Renal pelvis (tissue), 1 donor: ENCODE measurements at regions not wholly inside any gene's neighbourhood (a gene's known extent, or its start where the extent isn't known, plus 50 kb on each side); places are given as distances from the start of the nearest gene placed in this dataset.

Experiments
- DNase-seq: peaks from one replicate; pipeline ENCODE4 v3.0.0-alpha.2; 2013

DNA sequence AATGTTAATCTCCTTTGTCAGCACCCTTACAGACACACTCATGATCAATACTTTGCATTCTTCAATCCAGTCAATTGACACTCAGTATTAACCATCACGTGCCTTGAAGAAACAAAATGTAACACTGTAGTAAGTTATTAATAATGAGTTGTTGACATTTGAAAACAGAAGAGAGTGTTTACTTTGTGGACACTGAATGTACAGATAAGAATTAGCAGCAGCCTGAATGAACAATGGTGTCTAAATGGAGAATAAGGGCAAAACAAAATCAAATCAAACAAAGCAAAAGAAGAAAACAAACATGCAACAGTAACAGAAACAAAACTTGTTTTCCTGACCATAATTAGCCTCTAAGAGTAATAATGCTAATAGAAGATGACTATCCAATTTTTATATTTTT is 1191.1 kb upstream of the MIR17HG start:
- no peak for DNase-seq

DNA sequence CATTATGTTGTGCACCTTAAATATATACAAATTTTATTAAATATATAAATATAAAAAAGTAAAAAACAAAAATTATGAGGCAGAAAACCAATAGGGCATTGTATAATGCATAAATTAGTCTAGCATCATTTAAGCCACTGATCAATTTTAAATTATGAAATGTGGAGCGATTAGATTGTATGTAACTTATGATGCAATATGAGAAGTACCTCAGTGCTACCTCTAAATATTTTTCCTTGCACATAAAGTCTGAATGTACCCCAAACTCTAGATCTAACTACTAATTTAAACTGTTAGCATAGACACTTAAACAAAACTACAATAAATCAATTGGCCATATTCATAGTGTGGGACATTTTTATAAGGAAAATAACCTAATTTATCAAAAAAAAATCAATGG is 1178.5 kb upstream of the MIR17HG start:
- no peak for DNase-seq

DNA sequence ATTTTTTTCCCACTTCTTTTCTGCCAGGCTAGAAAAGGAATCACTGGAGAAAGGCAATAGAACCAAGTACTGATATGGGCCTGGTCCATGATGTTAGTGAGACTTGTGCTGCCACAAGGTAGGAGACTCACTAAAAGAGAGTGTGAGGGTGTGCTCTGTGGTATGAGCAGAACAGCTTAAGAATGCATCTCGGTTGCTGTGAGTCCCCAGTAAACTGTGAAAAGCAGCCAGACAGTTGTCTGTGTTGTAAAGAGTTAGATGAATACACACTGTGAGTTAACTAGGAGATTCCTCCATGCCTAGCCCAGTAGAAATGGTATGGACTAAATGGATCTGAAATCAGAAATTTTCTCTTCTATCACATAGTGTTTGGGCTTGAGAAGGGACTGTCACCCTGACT is 1177.3 kb upstream of the MIR17HG start:
- DNase-seq, result no peak

DNA sequence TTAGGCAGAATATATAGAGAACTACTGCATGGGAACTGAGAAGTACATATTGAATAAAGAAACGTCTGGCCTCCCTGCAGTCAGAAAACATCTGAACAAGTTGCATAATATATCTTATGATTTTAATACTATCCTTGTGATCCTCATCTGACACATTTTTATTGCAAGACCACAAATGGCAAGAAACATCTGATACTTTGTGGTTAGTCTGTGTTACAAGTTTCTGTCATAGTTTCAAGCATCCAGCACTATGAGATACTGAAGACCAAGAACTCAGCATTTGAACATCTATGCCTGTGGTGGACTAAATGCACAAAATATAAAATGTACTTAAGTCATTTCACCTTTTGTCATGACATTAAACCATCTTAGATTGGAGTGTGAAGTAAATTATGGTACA is 1175.8 kb upstream of the MIR17HG start:
- no peak for DNase-seq

DNA sequence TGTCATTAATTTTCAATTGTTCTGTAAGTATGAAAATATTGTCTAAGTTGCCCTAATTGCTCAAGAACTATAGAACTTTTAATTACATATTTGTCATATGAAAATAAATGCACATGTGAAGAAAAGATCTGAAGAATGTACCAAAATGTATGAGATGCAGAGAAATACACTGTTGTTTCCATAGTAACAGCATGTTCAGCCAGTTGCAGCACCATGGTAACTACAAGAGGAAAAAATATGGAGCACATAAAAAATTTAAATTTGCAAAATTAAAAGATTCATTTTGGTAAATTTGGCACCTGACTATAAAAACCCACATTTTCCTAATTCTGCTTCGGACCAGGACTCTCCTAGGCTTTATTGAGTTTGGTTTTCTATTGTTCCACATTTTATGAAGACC is 1170.0 kb upstream of the MIR17HG start:
- no peak for DNase-seq

DNA sequence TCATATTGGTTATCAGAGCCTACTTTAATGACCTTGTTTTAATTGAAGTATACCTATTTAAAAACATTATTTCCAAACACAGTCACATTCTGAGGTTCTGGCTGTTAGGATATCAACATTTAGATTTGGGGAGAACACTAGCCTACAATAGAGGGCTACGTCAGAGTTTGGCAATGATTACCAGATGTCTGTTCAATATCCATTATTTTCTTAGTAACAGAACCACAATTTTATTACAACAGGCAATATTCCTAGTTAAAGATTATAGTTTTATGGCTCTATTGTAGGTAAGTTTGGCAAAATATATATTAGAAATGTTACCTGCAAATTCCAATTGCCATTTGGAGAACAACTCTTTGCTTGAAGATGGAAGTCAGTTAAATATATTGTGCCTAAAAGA is 1163.1 kb upstream of the MIR17HG start:
- no peak for DNase-seq

DNA sequence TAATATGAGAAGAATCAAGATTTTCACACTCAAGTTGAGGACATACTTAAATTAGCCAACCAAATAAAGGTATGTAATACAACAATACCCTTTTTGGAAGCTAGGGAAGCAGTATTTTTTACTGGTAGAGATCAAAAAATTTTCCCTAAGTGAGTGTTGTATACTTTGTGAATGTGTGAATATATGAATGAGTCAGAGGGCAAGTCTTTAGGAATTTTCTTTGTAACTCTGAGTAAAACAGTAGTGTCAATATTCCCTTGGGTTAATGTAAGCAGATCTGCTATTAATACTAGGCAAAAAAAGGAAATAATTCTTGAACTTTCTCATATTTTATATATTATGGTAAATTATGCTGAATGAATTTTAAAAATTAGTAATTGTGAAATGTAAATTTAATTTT is 1161.8 kb upstream of the MIR17HG start:
- DNase-seq, result no peak

DNA sequence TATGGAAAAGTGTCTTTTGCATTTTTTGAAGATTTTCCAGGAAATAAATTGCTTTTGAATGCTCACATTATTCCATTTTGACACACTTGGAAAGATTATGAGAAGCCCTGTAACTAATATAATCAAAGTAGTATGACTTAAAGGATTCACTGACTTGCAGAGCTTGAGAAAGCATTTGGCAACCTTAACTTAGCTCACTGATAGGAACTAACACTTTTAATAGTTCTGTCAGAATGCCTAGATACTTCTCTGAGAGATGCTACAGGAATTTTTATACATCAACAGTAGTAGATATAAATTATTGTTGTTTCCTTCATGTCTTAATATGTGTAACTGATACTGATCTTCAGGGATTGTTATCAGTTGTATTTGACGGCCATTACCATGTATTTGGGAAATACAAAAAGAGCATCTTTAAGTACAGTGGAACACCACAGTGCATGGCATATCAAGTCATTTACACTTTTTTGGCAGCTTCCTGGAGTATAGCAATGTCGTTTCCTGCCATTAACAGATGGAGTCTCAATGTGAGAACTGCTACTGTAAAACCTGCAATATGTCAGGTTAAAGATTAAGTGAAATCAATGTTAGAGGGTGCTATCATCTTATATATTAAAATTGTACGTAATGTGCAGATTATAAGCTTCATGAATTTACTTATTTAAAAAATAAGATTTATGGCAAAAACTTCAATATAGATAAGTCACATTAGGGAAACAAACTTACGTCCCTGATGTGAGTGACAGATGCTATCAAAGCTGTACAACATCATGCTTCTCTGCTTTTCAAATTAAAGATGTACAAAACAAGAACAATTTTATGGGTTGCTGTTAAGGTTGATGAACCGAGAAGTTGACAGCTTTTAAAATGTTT is 1159.8 kb upstream of the MIR17HG start:
- DNase-seq, result no peak

DNA sequence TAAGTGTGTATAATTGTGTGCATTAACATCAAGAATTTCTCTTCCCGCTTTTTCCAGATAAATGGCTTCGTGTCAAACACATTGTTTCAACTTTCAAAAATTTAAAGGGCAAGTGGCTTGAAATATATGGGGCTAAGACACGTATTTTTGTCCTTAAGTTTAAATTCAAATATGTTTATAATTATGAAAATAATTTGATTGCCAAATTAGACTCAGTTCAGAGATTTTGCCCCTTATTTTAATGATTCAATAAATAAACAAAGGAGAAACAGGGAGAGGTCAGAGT is 1159.2 kb upstream of the MIR17HG start:
- no peak for DNase-seq

DNA sequence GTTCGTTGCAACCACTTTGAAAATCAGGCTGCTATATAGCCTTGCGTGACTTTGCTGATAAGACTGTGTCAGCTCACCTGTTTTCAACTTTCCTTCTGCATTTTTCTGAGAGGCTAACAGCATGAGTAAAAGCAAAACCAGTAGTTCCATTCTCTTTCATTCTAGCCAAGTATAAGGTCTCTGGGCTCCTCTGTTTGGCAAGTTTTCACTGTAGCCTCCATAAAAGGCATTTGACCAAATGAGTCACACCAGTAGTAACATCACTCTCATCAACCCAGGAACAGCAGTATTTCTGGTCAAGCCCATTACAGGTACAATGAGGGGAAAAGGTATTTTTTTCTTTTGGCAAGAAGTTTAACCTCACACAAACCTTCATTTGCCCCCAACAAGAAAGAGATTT is 1149.8 kb upstream of the MIR17HG start:
- no peak for DNase-seq

DNA sequence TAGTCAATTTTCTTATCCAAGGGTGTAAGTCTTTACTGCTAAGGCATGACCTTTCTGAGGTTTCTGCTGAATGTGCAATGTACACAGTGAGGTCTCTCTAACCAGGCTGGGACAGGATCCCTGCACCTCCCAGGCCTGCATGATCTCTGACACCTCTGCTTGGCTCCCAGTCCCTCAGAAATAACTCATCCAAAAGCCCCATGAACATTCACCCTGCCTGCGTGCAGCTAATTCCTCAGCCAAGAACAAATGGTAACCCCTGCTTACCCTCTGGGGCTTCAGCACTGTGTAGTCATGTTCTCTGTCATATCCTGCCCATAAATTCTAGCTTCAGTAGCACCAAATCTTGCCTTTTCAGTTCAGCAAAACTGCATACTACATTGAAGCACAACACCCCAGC is 1146.3 kb upstream of the MIR17HG start:
- peak; percentile 57 for DNase-seq

DNA sequence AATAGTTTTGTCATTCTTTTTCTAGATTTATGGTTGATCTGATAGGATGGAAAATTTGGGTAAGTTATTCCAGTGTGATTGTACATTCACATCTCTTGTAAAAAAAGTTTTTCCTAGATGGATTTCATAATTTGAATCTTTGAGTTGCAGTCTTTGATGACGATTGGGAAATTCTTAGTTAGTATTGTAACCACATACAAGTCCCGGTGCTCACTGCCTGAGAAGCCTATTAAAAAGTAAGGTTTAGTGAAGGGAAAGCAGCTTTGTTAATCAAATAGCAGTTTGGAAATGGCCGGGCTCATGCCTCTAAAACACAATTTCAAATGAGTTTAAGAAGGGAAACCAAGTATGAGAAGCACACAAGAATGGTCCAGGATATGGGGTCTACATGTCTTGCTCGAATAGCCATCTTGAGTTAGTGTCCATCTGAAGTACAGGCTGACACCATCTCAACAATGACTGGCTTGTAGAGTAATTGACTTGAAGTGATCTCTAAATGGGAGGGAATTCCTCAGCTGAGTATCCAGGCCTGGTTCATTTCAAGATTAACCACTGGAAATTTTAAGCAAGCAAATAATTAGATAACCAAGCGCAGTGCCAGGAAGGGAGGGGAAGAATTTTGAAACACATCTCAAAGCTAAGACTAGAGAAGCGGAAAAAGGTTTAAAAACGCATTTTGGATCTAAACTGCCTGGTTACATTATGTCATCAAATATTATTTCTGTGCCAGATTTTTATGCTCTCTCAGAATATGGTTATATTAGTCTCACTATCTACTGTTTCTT is 1145.6 kb upstream of the MIR17HG start:
- no peak for DNase-seq

DNA sequence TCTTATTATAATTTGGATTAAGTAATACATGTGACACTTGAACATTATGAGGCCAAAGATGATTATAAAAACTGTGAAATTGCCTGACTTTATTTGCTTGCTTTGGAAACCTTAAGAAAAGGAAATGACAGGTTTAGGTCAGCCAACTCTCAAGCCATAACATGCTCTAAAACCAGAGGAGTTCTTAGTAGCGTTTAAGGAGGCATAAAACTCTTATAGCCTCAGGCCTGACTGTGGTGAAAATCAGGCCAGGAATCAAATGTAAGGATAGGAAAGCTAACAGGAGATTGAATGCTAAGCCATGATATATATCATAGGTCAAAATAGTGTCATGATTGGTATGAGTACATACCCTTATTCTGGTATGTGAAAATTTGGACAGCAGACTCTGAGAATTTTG is 1142.4 kb upstream of the MIR17HG start:
- no peak for DNase-seq

DNA sequence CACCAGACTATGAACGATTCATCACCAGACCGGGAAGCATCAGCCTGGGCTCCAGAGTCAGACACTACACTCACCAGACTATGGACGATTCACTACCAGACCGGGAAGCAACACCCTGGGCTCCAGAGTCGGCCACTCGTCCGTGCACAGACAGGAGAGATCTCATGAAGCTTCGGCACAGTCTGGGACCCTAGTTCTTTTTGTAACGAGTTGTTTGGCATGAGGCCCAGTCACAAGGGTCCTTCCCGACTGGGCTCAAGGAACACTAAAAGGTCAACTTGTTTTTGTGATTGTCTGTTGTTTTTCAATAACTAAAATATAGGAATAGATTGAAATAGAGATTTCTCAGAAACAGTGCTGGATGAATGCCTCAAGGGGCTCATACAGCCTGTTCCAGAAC is 1141.6 kb upstream of the MIR17HG start:
- DNase-seq, result no peak

DNA sequence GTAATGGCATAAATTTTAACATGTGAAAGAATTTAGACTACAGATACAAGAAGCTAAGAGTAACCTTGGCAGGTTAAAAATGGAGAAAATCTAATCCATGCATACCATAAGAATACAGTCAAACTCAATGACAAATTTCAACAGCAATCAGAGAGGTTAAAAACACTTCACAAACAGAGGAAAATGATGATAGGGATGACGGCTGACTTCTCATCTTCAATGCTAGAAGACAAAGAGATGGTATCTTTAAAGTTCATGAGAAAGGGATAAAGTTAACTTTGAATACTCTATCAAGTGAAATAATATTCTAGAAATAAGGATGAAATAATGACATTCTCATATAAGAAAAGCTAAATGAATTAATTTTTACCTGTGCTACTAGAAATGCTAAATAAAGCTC is 1130.2 kb upstream of the MIR17HG start:
- no peak for DNase-seq

DNA sequence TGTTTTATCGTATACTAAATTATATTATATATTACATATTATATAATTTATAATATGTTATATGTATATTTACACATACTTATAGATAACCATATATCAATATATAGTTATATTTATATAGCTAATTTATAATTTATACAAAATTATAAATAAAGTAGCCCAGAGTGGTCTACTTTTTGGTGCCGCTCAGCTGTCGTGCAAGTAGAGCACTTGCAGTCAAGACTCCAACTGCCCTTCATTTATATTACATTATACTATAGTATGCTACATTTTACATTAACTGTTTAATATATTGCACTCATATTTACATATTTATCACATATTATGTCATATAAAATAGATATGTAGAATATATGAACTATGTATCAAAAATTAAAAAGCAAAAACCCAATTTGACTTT is 1124.7 kb upstream of the MIR17HG start:
- no peak for DNase-seq

DNA sequence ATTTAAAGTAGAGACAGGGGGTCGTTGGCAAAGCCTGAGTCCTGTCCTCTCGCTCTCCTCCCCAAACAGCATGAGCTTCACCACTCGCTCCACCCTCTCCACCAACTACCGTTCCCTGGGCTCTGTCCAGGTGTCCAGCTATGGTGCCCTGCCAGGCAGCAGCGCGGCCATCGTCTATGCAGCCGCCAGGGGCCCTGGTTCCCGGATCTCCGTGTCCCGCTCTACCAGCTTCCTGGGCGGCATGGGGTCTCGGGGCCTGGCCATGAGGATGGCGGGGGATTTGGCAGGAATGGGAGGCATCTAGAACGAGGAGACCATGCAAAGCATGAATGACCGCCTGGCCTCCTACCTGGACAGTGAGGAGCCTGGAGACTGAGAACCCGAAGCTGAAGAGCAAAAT is 1117.2 kb upstream of the MIR17HG start:
- DNase-seq, result no peak

DNA sequence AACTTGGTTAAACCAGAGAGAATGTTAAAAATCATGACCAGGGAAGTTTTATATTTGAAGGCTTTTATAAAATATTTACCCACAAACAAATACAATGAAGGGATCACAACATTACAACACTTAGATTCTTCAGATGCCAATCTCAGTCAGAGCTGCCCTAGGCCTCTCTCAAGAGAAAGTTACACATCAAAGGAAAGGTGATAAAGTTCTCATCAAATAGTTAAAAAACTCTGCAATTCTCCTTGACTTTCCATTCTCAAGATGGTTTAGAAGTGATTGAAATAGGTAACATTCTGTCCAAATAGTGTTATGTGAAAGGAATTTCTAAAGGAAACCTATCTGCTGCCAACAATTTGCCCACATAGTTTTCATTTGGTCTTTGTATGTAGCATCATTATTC is 1115.2 kb upstream of the MIR17HG start:
- DNase-seq, result no peak

DNA sequence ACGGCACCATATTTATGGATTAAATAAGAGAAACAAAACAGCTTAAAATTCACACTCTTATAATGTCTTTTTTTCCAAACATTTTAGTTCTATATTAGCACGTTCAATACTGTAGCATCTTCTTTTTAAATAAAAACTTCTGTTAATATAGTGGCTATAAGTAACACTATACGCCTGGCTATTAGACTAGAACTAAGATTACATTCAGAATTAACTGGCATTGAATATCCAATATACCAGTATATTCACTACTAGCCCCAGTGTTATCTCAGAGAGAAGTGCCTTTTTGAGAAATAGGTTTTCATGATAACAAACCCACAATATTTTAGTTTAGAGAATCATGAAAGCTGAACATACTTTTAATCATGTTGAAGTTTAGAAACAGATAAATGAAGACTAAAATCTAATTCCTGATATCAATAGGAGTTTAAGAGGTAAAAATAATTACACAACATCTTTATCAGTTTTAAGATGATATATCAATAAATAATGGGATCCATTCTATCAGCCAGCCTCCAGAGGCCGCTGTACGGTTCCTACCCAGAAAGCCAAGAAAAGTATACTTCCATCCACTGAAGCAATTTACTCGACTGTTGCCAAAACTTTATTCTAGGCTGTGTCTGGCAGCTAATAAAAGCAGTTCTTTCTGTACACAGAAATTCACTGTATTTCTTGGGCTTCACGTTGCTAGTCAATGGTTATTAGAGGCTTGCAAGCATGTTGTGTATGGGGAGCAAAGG is 1113.4 kb upstream of the MIR17HG start:
- DNase-seq, result no peak

DNA sequence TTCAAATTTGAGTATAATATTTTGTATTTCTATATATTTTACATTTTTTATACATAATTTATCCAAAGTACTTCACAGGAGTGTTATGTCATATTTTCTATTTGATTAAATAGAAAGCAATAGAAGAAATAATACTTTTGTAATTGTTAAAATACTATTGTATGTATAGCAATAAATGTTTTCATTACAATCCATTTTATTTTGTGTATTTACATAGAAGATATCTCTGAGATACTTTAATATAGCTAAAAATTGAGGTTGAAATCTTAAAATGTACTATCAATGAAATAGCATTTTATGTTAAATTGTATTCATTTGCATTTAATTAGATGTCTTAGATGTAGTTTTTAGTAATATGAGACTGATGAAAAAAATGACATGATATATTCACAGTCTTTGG is 1109.6 kb upstream of the MIR17HG start:
- DNase-seq, result no peak

DNA sequence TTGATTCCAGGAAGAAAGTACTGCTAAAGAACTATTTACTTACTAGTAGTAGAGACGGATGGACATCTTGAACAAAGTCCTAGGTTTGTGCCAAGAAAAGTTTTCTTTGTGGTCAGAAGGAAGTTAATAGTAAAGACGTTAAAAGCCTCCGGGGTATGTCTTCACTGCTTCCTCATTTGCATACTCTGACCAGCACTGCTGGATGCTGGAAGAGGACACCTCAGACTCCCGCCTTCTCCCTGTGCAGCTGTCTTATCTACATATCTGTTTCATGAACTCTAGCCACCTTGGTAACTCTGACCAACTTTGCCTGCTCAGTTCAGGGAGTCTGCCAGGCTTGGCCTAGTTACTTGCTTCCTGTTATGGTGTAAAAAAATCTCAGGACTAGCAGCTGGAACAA is 1109.1 kb upstream of the MIR17HG start:
- no peak for DNase-seq

DNA sequence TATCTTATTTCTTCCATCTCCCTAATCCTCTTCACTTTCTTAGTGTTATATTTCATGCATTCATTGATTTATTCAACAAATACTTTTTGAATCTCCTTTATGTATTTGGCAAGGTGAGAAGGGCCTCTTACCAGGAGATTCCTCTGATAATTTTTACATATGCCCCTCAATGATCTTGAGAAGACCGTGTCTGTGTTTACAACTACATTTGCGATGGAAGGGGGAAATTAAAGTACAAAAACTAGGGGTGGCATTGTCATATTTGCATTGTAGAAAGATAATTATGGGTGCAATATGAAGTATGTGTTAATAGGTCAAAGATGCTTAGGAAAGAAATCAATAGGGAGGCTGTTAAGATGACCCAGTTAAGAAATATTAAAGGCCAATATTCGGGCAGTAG is 1108.4 kb upstream of the MIR17HG start:
- no peak for DNase-seq

DNA sequence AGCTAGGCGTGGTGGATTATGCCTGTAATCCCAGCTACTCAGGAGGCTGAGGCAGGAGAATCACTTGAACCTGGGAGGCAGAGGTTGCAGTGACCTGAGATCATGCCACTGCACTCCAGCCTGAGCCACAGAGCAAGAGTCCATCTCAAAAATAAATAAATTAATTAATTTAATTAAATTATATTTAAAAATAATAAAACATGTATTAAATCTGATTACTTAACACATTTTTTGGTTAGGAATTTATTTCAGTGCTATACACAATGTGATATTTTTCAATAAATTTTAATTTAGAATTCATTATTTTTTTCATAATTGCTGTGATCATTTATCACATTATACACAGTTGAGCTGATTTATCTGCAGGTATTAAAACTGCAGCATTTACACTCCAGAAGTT is 1101.5 kb upstream of the MIR17HG start:
- no peak for DNase-seq
